ENCODE measurements at regions not wholly inside any gene's neighbourhood (a gene's known extent, or its start where the extent isn't known, plus 50 kb on each side); places are given as distances from the start of the nearest gene placed in this dataset.
"Not testable (repeated sequence)": the region's sequence is repeated elsewhere in the genome, so short reads cannot be mapped to it uniquely, and the experiment has no call there.

DNA sequence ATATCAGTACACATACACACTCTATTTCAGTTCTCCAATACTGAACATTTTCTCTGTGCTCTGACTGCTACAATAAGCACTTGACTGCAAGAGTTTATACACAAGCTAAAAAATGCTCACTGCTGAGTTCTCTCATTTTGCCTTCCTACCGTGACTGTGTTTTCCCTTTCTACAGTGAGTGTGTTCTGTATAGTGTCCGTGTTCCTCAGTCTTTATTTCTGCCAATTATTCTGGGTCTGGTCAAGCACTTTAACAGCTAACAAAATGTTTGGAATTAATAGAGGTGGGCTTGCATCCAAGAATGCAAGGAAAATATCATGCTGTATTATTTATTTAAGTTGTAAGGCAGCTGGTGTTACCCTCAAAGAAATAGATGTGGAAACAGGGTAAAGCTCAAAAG lies 217.0 kb upstream of the NREP start:
- no peak for DNase-seq

DNA sequence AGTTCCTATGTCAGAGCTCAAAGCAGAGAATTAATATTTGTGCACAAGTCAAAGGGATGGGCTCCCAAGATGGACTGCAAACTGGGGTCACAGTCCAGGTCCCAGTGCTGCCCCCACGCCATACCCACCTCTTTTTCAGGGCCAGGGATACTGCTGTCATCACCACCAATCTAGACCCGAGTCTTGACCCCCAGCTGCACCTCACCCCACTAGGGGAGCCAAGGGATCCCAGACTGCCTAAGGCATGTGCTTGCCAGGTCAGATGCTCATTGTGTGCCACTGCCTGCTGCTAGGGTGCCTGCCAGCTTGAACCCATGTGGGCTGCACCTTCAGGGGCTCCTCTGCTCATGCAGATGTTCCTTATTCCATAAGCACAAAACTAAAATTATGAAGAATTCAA lies 215.6 kb upstream of the NREP start:
- DNase-seq = no peak

DNA sequence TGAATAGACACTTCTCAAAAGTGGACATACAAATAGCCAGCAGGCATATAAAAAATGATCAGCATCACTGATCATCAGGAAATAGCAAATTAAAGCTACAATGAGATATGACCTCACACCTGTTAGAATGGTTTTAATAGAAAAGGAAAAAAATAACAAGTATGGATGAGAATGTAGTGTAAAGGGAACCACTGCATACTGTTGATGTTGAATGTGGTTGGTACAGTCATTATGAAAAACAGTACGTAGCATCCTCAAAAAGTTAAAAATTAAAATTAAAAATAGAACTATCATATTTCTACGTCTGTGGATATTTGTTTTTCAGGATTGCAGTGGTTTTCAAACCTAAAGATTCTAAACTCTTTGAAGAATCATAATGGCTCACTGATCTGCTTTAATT lies 215.1 kb upstream of the NREP start:
- DNase-seq = no peak

DNA sequence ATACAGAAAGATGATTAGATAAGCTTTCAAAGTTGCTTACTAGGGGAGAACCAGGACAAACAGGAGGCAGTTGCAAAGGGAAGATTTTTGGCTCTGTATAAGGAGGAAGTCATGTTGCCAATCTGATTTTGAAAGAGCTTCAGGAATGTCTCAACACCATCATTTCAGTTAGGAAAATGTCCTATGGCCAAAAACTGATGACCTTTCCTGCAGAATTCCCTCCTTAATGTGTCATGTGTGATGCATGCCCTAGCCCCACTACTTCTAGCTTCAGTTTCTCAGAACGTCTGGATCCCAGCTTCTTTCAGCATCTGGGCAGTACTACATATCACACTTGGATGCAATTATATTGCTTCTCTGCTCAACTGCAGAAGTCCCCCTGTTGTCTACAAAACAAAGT lies 211.5 kb upstream of the NREP start:
- DNase-seq = peak; percentile 29

DNA sequence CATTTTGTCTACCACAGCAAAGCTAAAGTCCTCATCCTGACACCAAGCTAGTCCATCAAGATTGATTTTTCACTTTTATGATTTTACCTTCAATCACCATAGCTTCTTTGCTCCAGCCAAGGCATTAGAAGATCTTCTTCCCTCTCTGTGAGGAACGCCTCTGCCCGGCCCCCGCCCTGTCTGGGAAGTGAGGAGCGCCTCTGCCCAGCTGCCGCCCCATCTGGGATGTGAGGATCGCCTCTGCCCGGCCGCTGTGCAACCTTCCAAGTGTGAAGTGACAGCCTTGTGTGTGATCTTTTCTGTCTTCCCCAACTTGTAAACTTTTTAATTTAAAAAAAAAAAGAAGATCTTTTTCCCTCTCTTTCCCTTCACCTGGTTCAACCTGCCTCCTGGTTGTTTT lies 210.5 kb upstream of the NREP start:
- no peak for DNase-seq

DNA sequence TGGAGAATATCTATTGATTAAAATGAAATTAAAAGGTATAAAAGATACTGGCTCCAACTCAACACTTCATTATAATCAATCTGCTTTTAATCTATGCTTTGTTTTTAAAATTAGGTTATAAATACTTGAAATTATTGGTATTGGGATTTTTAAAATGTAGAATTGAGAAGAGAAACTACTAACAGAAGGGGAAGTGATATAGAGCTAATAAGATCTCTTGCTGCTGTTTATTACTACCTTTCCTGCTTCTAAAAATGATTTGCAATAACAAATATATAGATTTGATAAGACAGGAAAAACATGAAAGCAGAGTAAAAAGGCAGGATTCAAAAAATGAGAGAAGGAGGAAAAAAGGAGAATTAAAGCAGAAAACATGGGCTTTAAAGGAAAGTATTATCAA lies 209.3 kb upstream of the NREP start:
- no peak for DNase-seq

DNA sequence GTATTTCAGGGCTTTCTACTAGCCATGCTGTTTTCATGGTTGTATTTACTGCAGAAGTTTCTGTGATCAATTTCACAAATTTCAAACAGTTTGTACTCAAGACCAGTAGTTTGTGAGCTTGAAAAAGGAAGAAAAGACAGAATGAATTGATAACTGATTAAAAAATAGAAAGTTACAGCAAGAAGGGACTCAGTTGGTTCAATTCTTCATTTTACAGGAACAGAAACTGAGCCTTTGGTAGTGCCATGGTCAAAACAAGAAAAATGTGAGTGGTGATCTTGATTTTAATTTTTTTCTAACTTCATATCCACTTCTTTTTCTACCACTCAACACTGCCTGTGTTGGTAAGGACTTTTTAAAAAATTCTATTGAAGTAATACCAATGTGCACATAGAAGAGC lies 206.6 kb upstream of the NREP start:
- peak; percentile 27 for DNase-seq

DNA sequence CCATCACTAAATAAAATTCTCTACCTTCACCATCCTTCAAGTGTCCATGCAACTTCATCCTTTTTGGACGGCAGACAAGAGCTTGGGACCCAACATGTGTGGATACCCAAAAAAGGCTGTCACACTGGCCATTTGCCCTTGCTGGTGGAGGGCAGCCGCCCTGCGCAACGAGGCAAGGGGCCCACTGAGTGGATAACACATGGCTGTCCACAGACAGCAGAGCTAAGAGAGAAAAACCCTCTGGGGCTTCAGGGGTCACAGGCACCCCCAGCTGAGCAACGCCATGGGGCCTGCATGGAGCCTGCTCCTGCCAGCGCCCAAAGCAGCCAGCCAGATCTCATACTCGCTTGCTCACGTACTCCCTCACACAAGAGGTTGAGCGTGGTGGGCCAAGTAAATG lies 205.9 kb upstream of the NREP start:
- no peak for DNase-seq

DNA sequence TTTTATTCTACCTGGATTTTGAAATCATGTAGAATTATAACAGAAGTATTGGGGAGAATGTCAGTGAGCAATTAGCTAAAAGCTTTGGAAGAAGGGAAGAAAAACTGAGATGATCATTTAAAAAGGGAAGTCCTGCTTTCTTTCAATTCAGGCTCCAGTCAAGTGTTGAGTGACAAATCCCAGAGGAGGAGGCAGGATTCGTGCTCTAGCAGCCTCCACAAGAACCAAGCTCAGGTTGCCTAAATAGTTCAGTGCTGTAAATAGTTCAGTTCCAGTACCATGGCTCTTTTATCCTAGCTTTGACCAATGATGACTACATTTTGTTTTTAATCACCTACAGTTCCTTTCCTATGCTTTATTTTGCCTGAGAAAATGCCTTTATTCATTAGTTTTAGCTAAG lies 204.9 kb upstream of the NREP start:
- DNase-seq = peak; percentile 32

DNA sequence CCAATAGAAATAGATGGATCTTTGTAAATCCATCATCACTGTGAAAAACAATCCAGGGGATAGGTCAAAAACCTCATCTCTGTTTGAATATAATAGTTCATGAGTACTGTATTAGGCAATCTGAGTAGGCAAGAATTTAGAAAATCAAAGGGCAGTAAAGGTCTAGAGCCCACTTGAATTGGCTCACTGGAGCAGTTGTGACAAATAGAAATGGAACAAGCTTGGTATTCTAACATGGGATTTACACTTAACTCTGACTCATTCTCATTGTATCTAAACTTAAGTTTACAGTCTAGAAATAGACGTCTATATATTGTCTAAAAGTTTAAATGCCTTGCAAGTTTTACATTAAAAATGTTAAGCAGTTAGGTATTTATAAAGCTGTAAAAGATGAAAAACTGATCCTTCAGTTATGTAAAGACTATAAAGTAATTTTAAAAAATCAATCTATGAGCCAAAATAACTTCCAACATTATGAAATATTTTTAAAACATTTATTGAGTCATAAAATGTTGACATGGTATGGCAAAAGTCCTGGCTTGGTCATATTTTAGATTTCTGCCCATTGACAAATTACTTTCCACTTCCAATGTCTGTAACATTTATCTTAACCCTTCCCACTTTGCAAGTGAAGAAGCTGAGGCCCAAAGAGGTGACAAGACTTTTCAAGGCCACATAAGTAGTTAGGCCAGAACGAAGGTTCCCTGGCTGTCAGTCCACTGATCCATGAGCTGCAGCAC lies 203.7 kb upstream of the NREP start:
- no peak for DNase-seq

DNA sequence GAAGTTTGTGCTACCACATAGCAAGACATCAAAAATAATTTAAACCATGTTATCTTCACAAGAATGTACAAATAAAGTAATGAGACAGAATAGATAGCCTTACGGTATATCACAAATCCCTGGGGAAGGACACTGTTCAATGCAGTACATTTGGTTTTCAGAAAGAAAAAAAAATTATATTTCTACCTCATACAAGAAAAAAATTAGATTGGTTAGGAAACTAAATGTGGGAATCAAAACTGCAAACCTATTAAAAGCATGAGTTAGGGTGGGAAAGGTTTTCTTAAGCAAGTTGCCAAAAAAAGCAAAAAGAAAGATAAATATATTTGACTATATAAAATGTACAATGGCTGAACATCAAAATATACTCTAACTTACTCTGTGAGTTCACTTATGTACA lies 201.9 kb upstream of the NREP start:
- no peak for DNase-seq

DNA sequence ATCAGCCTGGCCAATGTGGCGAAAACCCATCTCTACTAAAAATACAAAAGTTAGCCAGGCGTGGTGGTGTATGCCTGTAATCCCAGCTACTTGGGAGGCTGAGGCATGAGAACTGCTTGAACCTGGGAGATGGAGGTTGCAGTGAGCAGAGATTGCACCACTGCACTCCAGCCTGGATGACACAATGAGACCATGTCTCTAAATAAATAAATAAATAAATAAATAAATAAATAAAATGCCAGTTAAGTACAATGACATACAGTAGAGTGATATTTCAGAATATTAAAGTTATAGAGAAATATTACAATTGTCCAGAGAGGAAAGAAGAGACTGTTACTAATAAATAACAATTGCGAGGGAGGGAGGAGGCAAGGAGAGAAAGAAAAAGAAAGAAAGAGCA lies 199.8 kb upstream of the NREP start:
- DNase-seq = not testable (repeated sequence)

DNA sequence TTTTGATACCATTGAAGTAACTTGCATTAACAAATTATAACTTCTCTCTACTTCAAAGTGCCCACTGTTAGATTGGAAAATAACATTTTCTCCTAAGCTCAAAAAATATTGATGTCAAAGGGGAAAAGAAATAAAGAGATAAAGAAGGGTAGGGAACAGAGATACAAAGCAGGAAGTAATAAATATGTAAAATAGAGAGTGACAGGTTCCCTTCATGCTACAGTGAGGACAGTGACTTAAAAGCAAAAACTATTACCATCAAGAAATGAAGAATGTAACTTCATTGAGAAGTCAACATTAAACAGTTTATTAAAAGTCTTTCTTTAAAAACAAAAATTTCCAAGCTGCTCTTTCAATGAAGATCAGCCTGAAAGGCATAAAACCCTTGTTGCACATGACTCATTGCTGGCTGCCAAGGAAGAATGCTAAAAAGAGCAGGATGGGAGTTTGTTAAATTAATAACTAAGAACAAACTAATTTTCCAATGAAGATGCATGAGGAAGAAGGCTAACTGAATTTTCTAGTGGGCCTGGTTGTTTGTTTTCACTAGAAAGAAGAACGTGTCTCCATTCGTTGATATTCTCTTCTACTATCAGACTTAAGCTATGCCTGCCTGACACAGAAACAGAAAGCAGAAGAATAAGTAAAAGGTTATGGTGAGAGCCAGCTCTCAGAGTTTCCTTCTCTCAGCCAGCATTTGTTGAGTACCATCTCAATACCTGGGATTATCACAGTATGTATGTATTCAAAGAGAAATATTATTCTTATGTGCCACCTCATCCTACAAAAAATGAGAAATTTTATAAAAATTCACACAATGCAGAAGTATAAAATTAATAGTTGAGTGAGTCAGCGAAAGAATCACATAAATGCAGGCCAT lies 197.8 kb upstream of the NREP start:
- peak; percentile 29 for DNase-seq

DNA sequence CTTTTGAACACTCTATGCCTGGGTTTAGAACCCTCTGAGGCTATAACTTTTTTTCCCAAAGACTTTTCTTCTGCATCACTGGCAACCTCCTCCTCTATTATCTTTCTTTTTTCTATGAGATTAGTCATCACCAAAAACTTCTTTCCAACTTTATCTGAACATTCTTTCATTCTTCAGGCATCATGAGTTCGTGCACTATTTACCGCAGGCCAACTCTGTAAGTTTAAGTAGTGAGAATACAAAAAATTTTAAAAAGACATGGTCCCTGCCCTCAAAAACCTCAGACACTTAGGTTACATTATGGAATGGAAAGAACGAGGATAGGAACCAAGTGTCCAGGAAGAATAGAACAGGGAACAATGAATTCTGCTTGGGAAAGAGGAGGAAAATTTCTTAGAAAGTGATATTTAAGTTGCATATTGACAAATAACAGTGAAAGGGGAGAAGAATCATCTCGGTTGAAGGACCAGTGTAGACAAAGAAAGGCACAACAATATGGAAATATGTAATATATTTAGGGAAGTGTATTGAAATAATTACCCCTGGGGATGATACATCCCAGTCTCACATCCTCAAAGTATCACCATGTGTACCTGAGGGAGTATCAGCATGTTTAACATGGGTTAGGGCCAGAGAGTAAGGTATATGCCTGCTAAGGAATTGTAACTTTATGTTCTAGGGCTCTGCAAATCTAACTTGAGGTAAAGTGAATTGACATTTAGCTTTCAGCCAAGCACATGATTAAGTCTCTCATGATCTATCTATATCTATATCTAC lies 196.5 kb upstream of the NREP start:
- no peak for DNase-seq

DNA sequence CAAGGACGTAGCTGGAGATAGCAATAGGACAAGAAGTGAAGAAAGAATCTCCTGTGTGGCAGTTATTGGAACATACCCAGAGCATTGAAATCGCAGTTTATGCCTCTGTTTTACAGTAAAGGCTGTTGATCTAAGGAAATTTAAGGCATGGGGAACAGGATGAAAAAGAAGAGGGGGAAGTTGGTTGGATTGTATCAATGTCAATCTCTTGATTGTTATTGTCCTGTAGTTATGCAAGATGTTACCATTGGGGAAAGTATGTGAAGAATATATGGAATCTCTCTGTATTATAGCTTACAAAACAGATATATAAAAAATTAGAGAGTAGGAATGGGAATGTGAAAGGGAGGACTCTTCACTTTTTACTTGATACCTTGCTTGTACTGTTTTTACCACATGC lies 195.6 kb upstream of the NREP start:
- no peak for DNase-seq

DNA sequence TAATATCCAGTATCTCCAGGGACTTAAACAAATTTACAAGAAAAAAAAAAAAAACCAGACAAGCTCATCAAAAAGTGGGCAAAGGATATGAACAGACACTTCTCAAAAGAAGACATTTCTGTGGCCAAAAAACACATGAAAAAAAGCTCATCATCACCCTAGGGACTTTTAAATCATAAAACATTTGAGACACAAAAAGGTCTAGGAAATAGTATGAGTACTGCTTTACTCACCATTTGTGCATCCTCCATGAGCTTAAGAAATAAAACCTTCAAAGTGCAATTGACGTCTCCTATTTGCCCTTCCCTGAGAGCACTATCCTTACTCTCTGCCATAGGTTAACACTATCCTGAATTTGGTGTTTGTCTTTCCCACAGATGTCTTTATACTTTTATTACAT lies 193.7 kb upstream of the NREP start:
- no peak for DNase-seq

DNA sequence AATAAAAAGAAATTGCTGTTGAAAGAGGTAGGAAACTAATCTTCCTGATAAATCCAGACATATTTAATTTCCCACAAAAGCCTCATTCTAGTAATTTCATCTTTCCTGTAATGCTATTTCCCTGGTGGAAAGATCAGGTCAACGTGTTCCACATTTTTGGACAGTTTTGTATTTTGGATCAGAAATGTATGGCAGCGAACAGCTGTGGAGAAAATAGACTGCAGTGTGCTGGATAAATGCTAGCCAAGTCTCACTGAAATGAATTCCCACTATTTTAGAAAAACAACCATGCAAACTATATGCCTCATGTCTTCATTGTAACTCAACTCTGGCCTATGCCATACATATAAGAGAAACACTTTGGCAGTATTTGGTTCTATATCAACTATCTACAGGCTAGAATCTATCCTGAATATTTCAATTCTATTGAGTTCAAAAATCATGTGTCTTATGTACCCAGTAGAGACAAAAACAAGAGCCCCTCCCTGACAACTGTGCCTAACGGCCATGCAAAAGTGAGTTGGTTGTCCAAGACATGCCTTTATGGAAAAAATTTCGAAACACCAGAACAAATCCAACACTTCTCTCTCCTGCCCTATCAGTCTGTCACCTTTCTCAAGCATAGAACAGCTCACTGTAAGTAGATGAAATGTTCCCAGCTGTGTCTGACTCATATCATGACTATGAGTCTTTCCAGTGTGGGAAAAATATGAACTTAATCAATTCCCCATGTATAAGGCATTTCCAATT lies 191.3 kb upstream of the NREP start:
- no peak for DNase-seq

DNA sequence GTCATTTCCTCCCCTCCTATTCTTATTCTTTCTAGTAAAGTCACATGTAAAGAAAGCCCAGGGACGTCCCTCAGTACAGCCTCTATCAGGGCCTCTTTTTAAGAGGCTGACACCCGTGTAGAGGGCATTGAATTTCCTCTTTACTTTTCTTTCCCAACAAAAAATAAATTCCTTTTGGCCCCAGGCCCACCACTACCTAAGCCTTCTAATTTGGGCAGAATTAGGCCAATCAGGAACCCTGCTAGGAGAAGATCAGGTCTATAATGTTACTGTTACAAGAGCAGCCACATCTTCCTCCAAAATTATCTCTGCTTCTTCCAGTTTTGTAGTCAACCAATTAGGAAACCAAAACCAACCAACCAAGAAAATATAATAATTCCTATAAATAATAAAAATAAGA lies 189.6 kb upstream of the NREP start:
- no peak for DNase-seq

DNA sequence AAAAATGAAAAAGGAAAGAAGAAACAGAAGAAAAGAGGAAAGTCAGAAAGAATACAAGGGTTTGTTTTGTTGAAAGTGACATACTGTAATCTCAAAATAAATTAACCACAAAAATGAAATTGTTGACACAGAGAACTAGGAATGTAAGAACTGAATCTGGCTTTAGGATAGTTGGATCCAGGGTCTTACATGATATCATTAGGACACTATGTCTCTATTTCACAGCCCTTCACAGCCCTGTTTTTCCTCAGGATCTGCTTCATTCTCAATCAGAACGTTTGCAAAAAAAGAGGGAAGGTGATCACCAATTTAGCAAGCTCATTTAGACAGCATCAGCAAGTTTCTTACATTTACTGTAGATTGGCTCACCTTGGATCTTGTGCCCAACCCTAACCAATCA lies 188.5 kb upstream of the NREP start:
- no peak for DNase-seq

DNA sequence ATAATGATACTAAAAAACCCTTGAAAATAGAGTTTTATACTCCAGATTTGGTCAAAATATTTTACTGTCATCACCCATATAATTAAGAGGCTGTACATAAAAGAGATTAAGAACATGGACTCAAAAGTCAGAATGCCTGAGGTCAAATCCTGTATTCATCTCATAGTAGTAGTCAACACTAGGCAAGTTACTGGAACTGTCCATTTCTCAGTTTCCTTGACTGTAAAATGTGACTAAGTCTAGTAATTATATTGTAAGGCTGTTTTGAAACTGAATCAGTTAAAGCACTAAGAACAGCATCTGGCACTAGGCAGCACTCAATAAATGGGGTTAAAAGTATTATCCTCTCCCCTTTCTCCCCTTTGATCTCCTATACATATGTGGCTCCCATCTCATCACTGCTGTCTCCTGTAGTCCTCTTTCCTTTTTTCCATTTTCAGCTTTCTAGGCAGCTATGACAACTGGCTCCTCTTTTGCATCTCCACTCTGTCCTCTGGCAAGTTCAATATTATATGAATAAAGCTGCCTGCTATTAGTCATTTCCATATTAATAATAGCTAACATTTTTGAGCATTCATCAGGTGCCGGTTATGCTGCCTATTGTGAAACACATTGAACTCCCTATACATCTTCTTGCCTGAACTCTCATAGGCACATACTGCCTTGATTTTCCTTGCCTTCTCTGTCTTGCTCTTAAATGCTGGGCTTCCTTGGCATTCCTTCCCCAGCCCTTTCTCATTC lies 185.8 kb upstream of the NREP start:
- no peak for DNase-seq

DNA sequence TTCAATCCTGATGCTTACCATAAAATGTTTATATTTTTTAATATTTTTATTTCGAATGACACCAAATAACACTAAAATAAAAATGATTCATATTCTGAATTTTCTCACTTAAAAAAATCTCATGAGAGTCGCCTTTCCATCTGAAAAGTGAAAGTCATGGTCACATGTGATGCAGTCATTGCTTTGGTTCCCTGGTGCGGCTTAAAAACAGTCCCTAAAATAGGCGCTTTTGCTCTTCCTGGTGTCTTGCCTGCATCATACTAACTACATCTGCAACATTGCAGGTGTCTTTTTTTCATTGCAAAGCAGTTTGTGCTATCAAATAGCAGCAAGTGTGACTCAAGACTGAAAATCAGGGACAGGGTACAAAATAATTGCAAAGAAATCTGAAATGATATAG lies 185.2 kb upstream of the NREP start:
- no peak for DNase-seq

DNA sequence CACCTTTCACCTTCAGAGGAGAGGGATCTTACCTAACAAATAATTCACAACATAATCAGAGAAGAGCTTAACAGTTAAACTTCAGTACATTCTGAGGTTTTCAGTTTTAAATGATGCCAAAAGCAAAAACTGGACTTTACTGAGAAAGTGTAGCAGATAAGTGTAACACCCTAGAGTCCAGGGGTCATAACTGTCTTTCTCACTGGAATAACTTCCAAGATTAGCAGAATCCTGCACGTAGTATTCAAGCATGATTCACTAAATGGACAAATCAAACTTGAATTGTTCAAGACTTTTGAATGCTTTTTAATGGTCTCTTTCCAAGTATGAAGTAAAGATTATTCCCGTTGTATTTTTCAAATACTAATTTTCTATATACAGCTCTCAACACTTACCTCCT lies 180.1 kb upstream of the NREP start:
- no peak for DNase-seq
